ENCODE measurements at regions not wholly inside any gene's neighbourhood (a gene's known extent, or its start where the extent isn't known, plus 50 kb on each side); places are given as distances from the start of the nearest gene placed in this dataset.

DNA sequence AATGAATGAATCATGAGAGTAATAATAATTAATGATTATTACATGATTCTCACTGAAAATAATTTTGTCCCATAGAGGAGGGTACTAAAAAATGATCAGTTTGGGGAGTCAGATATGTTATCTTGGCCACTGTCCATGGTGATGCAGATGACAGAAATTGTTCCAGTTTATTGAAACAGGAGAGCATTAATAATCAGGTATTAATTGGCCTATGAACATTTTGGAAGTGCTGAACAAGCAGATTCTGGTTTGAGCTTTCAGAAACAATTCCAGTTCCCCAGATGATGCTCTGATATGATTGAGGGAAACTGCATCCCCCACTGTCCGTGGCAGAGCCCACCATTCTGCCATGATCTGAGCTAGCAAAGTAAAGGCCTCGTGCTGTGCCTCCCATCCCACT is 345.2 kb downstream of the ZSWIM6 start:
- TF ChIP-seq, protein P1, sequence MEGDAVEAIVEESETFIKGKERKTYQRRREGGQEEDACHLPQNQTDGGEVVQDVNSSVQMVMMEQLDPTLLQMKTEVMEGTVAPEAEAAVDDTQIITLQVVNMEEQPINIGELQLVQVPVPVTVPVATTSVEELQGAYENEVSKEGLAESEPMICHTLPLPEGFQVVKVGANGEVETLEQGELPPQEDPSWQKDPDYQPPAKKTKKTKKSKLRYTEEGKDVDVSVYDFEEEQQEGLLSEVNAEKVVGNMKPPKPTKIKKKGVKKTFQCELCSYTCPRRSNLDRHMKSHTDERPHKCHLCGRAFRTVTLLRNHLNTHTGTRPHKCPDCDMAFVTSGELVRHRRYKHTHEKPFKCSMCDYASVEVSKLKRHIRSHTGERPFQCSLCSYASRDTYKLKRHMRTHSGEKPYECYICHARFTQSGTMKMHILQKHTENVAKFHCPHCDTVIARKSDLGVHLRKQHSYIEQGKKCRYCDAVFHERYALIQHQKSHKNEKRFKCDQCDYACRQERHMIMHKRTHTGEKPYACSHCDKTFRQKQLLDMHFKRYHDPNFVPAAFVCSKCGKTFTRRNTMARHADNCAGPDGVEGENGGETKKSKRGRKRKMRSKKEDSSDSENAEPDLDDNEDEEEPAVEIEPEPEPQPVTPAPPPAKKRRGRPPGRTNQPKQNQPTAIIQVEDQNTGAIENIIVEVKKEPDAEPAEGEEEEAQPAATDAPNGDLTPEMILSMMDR (IDR thresholded peaks at IDR 0.05; ENCODE audit: borderline replicate concordance, extremely low read depth, low read length, poor library complexity, severe bottlenecking) = no peak
- TF ChIP-seq EZH2 (IDR thresholded peaks at IDR 0.05; ENCODE audit: borderline replicate concordance, low read depth, low read length, severe bottlenecking) = no peak
